ENCODE measurements at regions not wholly inside any gene's neighbourhood (a gene's known extent, or its start where the extent isn't known, plus 50 kb on each side); places are given as distances from the start of the nearest gene placed in this dataset.

DNA sequence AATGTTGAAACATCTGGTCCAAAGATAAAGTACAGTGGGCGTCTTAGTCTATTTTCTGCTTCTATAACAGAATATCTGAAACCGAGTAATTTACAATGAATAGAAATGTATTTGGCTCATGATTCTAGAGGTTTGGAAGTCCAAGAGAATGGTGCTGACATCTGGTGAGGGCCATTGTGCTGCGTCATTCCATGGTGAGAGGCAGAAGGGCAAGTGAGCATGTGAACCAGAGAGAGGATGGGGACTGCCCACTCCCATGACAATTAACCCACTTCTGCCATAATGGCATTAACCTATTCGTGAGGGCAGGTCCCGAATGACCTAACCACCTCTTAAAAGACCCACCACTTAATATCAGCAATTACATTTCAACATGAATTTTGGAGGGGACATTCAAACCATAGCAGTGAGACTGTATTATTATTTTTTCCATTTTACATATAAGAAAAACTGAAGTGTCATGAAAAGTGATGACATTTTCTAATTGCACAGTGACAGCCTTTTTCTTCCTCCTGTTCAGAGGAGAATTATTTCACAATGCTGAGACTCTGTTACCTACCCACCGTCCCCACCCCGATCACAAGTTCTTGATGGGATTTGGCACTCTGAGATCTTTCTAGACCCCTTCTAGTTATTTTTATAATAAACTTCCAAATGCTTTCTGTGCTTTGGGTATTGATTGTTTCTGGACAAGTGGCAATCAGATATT lies 238.8 kb downstream of the RPLP1 start:
- Histone ChIP-seq H3K4me3 (replicated peaks in 1 of 4; ENCODE audit: control extremely low read depth in 1 of 4, insufficient read depth in 1 of 4, low read depth in 3 of 4, low read length in 4 of 4) (no peak overlapping the region), H2AFZ (ENCODE audit: low read length) (no peak overlapping the region), H3K4me1 (ENCODE audit: control insufficient read depth, extremely low read depth, insufficient read depth, low read length) (no peaks in the 10 kb centered on the region), H3K4me2 (ENCODE audit: extremely low read depth, insufficient read depth, low read length) (no peak overlapping the region), H3K9me3 (ENCODE audit: control insufficient read depth, insufficient read depth, low read depth, low read length) (no peaks in the 10 kb centered on the region), H3K27me3 (ENCODE audit: control insufficient read depth, insufficient read depth, low read length) (peaks cover 3% of the 10 kb centered on the region), H3K27ac (ENCODE audit: insufficient read depth, low read length) (no peak overlapping the region), H3K9ac (ENCODE audit: insufficient read depth, low read length) (no peak overlapping the region), H4K20me1 (ENCODE audit: control insufficient read depth, extremely low read depth, insufficient read depth, low read length) (no peaks in the 10 kb centered on the region), H3K79me2 (ENCODE audit: control insufficient read depth, insufficient read depth, low read length) (no peaks in the 10 kb centered on the region), H3K36me3 (ENCODE audit: control insufficient read depth, insufficient read depth, low read length) (no peaks in the 10 kb centered on the region)
- TF ChIP-seq, protein P1, sequence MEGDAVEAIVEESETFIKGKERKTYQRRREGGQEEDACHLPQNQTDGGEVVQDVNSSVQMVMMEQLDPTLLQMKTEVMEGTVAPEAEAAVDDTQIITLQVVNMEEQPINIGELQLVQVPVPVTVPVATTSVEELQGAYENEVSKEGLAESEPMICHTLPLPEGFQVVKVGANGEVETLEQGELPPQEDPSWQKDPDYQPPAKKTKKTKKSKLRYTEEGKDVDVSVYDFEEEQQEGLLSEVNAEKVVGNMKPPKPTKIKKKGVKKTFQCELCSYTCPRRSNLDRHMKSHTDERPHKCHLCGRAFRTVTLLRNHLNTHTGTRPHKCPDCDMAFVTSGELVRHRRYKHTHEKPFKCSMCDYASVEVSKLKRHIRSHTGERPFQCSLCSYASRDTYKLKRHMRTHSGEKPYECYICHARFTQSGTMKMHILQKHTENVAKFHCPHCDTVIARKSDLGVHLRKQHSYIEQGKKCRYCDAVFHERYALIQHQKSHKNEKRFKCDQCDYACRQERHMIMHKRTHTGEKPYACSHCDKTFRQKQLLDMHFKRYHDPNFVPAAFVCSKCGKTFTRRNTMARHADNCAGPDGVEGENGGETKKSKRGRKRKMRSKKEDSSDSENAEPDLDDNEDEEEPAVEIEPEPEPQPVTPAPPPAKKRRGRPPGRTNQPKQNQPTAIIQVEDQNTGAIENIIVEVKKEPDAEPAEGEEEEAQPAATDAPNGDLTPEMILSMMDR (conservative IDR thresholded peaks at IDR 0.05 in 1 of 2, IDR thresholded peaks at IDR 0.05 in 1 of 2; ENCODE audit: low read depth in 1 of 2, low read length in 2 of 2), result no peak
- no peak for DNase-seq (ENCODE audit: low read depth in 2 of 2)

DNA sequence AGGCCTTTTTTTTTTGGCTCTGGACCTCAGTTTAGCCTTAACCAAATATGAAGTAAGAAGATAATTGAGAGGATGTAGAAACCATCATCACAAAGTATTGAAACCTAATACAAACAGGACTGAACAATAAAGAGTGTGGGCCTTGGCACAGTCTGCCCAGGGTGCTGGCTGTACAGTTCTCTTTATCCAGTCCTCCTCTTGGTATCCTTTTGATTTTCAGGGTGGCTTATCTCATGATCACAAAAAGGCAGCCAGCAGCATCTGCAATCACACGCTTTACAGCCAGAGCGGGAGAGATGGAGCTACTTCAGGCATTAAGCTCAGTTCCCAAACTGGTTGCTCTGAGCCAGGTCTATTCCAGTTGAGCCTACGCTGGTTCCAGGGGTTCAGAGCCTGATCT lies 239.7 kb downstream of the RPLP1 start:
- Histone ChIP-seq H3K9ac (ENCODE audit: insufficient read depth, low read length) (no peak overlapping the region), H3K9me3 (ENCODE audit: control insufficient read depth, insufficient read depth, low read depth, low read length) (no peaks in the 10 kb centered on the region), H3K27ac (ENCODE audit: insufficient read depth, low read length) (no peak overlapping the region), H3K36me3 (ENCODE audit: control insufficient read depth, insufficient read depth, low read length) (no peaks in the 10 kb centered on the region), H3K27me3 (ENCODE audit: control insufficient read depth, insufficient read depth, low read length) (peaks cover 3% of the 10 kb centered on the region), H3K4me1 (ENCODE audit: control insufficient read depth, extremely low read depth, insufficient read depth, low read length) (no peaks in the 10 kb centered on the region), H2AFZ (ENCODE audit: low read length) (no peak overlapping the region), H4K20me1 (ENCODE audit: control insufficient read depth, extremely low read depth, insufficient read depth, low read length) (no peaks in the 10 kb centered on the region), H3K4me2 (ENCODE audit: extremely low read depth, insufficient read depth, low read length) (no peak overlapping the region), H3K4me3 (replicated peaks in 1 of 4; ENCODE audit: control extremely low read depth in 1 of 4, insufficient read depth in 1 of 4, low read depth in 3 of 4, low read length in 4 of 4) (no peak overlapping the region), H3K79me2 (ENCODE audit: control insufficient read depth, insufficient read depth, low read length) (no peaks in the 10 kb centered on the region)
- TF ChIP-seq, protein P1 (conservative IDR thresholded peaks at IDR 0.05 in 1 of 2, IDR thresholded peaks at IDR 0.05 in 1 of 2; ENCODE audit: low read depth in 1 of 2, low read length in 2 of 2), result no peak
- no peak for TF ChIP-seq EZH2 (IDR thresholded peaks at IDR 0.05; ENCODE audit: low read length, missing control alignments)
- no peak for DNase-seq (ENCODE audit: low read depth in 2 of 2)

DNA sequence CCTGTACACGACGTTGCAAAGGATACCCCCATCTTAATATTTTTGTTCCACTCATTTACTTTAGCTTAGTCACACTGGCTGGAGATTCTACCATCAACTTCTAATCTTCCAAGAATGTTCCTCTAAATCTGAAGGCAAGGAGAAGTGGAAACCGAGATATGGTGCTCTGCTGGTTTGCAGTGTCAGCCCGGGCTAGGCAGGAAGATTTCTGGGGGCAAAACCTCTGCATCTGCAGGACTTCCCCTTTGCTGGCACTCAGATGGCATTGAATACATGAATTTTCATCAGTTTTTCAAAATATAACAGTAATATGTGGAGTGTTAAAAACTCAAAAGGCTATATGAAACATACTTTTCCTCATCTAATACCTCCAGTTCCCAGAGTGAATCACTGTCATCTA lies 240.4 kb downstream of the RPLP1 start:
- H3K4me2 ChIP-seq (ENCODE audit: extremely low read depth, insufficient read depth, low read length), result no peak overlapping the region
- H2AFZ ChIP-seq (ENCODE audit: low read length), result no peak overlapping the region
- no peaks in the 10 kb centered on the region for H3K36me3 ChIP-seq (ENCODE audit: control insufficient read depth, insufficient read depth, low read length)
- TF ChIP-seq, protein P1 (conservative IDR thresholded peaks at IDR 0.05 in 1 of 2, IDR thresholded peaks at IDR 0.05 in 1 of 2; ENCODE audit: low read depth in 1 of 2, low read length in 2 of 2), result no peak
- no peak for TF ChIP-seq EZH2 (IDR thresholded peaks at IDR 0.05; ENCODE audit: low read length, missing control alignments)
- H4K20me1 ChIP-seq (ENCODE audit: control insufficient read depth, extremely low read depth, insufficient read depth, low read length), result no peaks in the 10 kb centered on the region
- no peaks in the 10 kb centered on the region for H3K9me3 ChIP-seq (ENCODE audit: control insufficient read depth, insufficient read depth, low read depth, low read length)
- DNase-seq (ENCODE audit: low read depth in 2 of 2), result no peak
- H3K9ac ChIP-seq (ENCODE audit: insufficient read depth, low read length), result no peak overlapping the region
- H3K4me1 ChIP-seq (ENCODE audit: control insufficient read depth, extremely low read depth, insufficient read depth, low read length), result no peaks in the 10 kb centered on the region
- H3K27me3 ChIP-seq (ENCODE audit: control insufficient read depth, insufficient read depth, low read length), result peaks cover 3% of the 10 kb centered on the region
- H3K79me2 ChIP-seq (ENCODE audit: control insufficient read depth, insufficient read depth, low read length), result no peaks in the 10 kb centered on the region
- no peak overlapping the region for H3K4me3 ChIP-seq (replicated peaks in 1 of 4; ENCODE audit: control extremely low read depth in 1 of 4, insufficient read depth in 1 of 4, low read depth in 3 of 4, low read length in 4 of 4)
- no peak overlapping the region for H3K27ac ChIP-seq (ENCODE audit: insufficient read depth, low read length)
